RWPE1 (cell line): ENCODE measurements at regions not wholly inside any gene's neighbourhood (a gene's known extent, or its start where the extent isn't known, plus 50 kb on each side); places are given as distances from the start of the nearest gene placed in this dataset.

Source experiments
- CTCF ChIA-PET: fragments of 350-600 bp; sonication (Branson Sonifier 250); formaldehyde crosslinking; extraction: SDS; loops from one replicate; lab custom pipeline; 2021; lab: Yijun Ruan, JAX
- POLR2A ChIA-PET: fragments of 400-600 bp; formaldehyde crosslinking; extraction: SDS; loops from one replicate; lab custom pipeline; 2020; ENCODE audit warnings: antibody characterized with exemption; ENCODE audit not compliant: low non-redundant PET; lab: Yijun Ruan, JAX
- DNase-seq: peaks from one replicate; pipeline ENCODE4 v3.0.0; 2012; ENCODE audit warnings: low spot score
- H3K27ac ChIP-seq: fragments of 450-650 bp; 2 replicates; pipeline ENCODE4 v1.5.1; 2017
- CTCF ChIP-seq: fragments of 450-650 bp; conservative IDR thresholded peaks from 2 replicates; pipeline ENCODE4 v1.5.1; 2017; ENCODE audit warnings: low read depth, mild to moderate bottlenecking

GRCh38 chr3:95350049-95350448, 1287.2 kb downstream of the NSUN3 start:
- no peak for TF ChIP-seq CTCF
- ChIA-PET POLR2A (no interaction called here), CTCF (no interaction called here)
- DNase-seq, result no peak
- no peak overlapping the region for H3K27ac ChIP-seq

DNA sequence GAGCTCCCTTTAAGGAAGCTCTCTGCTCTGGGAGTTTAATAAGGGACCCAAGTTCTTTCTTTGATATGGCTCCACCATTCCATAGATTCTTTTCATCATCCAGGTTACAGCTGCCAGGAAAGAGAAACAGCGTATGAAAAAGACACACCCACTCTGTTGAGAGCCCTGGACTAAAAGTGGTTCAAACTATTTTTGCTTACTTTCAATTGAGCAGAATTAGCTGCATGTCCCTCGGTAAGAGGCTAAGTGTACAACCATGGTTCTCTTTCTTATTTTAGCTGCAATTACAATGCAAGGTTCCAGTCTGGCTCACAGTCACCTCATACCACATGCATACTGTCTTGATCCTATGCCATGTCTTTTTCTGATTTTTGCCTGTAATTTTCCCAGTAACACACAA, 1288.3 kb downstream of the NSUN3 start:
- POLR2A ChIA-PET, result no interaction called here
- no peak for DNase-seq

DNA sequence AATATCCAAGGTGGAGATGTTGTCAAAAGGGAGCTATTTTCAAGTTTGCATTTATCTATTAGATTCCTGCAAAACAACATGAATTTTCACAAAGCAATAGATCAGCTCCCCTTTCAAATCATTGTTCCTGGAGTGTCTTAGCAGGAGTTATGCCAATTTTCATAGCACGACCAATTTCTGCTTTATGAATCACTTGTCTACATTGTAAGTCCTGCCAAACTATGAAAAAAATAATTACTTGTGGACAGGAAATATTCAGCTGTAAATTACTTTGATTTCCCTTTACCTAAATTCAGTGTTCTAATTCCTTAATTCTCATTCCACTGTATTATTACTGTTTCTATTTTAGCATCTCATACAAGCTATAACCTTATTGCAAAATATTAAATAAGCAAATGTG, 1289.6 kb downstream of the NSUN3 start:
- CTCF ChIA-PET, result interaction anchor here (0.6 kb wide), 1 partner anchor 9 kb away, joined by 4 read pairs; no protein-coding TSS in a partner anchor
- POLR2A ChIA-PET, result no interaction called here
- no peak overlapping the region for H3K27ac ChIP-seq
- no peak for TF ChIP-seq CTCF
- no peak for DNase-seq

More for the DNA sequence above, 1288.3 kb downstream of the NSUN3 start:
- TF ChIP-seq CTCF, result no peak
- no peak overlapping the region for H3K27ac ChIP-seq
- CTCF ChIA-PET, result interaction anchor here (0.6 kb wide), 1 partner anchor 546 kb away, joined by 3 read pairs; no protein-coding TSS in a partner anchor

DNA sequence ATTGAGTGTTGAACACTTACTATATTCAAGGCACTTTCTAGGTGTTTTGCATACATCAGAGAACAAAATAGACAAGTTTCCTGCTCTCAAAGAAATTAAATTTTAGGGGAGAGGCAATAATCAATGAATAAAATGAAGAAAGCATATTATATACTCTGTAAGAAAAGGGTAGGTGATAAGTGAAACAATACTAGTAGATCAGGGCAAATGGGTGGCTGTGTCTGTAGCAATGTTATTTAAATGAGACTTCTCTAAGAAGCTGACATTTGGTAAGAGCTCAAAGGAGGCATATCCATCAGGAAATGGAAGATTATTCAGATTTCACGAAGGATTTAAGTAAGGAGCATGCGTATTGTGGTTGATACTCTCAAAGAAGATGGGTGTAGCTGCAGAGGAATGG, 1291.6 kb downstream of the NSUN3 start:
- no peak for DNase-seq
- CTCF ChIA-PET, result no interaction called here
- H3K27ac ChIP-seq, result no peak overlapping the region
- no peak for TF ChIP-seq CTCF
- POLR2A ChIA-PET, result no interaction called here

DNA sequence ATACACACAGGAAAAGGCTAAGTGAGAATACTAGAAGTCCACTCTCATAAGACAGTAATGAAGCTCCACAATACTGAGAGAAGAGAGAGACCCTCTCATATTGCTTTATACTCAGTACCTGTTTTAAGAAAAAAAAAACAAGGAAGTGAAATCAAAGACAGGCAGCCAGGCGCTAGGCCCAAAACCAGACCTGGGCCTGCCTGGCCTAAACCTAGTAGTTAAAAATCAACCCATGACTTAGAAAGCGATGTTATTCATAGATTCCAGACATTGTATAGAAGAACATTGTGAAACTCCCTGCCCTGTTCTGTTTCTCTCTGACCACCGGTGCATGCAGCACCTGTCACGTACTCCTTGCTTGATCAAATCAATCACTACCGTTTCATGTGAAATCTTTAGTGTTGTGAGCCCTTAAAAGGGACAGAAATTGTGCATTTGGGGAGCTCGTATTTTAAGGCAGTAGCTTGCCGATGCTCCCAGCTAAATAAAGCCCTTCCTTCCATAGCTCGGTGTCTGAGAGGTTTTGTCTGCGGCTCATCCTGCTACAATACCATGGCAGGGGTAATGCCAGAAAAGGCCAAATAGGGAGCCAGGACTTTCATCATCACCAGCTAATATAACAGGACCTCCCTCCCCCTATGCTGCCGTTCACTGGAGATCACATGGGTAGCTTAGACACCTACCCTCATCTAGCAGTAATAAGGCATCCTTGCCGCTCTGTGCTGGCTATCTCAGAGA, 1294.1 kb downstream of the NSUN3 start:
- H3K27ac ChIP-seq, result no peak overlapping the region
- no peak for TF ChIP-seq CTCF
- no peak for DNase-seq
- POLR2A ChIA-PET, result no interaction called here
- CTCF ChIA-PET, result no interaction called here

GRCh38 chr3:95387242-95388021, 1324.6 kb downstream of the NSUN3 start:
- DNase-seq, result no peak
- CTCF ChIA-PET, result no interaction called here

More at GRCh38 chr3:95387242-95388021, 1324.6 kb downstream of the NSUN3 start:
- POLR2A ChIA-PET, result no interaction called here
- TF ChIP-seq CTCF, result no peak
- no peak overlapping the region for H3K27ac ChIP-seq
